HEK293 (cell line): ENCODE measurements at regions not wholly inside any gene's neighbourhood (a gene's known extent, or its start where the extent isn't known, plus 50 kb on each side); places are given as distances from the start of the nearest gene placed in this dataset.

ENCODE experiments used
- CTCF ChIA-PET: fragments of 350-600 bp; formaldehyde crosslinking; extraction: SDS; loops from one replicate; lab custom pipeline; 2021; ENCODE audit warnings: antibody characterized with exemption; lab: Yijun Ruan, JAX
- POLR2A ChIA-PET: fragments of 300-600 bp; formaldehyde crosslinking; extraction: SDS; loops from one replicate; lab custom pipeline; 2020; ENCODE audit warnings: antibody characterized with exemption, inconsistent platforms; lab: Yijun Ruan, JAX
- H3K27ac ChIP-seq: fragments of 200-500 bp; sonication (Bioruptor generic); 2 replicates; pipeline ENCODE4 v1.5.1; 2014; ENCODE audit warnings: low read depth, low read length, control low read depth, inconsistent platforms; ENCODE audit errors: extremely low read depth
- H3K36me3 ChIP-seq, 2 experiments: fragments of 200-500 bp in 1 of 2; sonication (Bioruptor generic) in 1 of 2; 1 replicate in 1 of 2; 2 replicates in 1 of 2; pipeline ENCODE4 v1.5.1; 2014 to 2017; ENCODE audit warnings: inconsistent platforms in 2 of 2, low read length in 2 of 2; ENCODE audit not compliant: control insufficient read depth in 2 of 2, insufficient read depth in 1 of 2
- H3K4me1 ChIP-seq: fragments of 200-500 bp; sonication (Bioruptor generic); 2 replicates; pipeline ENCODE4 v1.5.1; 2014; ENCODE audit warnings: mild to moderate bottlenecking, low read length, inconsistent platforms; ENCODE audit not compliant: control insufficient read depth, insufficient read depth
- H3K4me3 ChIP-seq: 2 replicates; pipeline ENCODE4 v1.5.1; 2011; ENCODE audit warnings: low read depth, mild to moderate bottlenecking, control low read depth, low read length, moderate library complexity
- H3K9me3 ChIP-seq: fragments of 200-500 bp; sonication (Bioruptor generic); 2 replicates; pipeline ENCODE4 v1.5.1; 2014; ENCODE audit warnings: low read depth, low read length, inconsistent platforms; ENCODE audit not compliant: control insufficient read depth, insufficient read depth
- ATF2 ChIP-seq: fragments of 450-650 bp; formaldehyde crosslinking; IDR thresholded peaks from 2 replicates; pipeline ENCODE4 v1.5.1; 2016; ENCODE audit warnings: missing biosample characterization, missing genetic modification characterization, low read depth
- PBX3 ChIP-seq: sonication (generic); formaldehyde crosslinking; IDR thresholded peaks from 2 replicates; pipeline ENCODE4 v1.8.1; 2022; ENCODE audit warnings: mild to moderate bottlenecking, moderate library complexity, missing genetic modification reagents
- PRDM1 ChIP-seq: fragments of 450-650 bp; formaldehyde crosslinking; IDR thresholded peaks from 2 replicates; pipeline ENCODE4; 2016; ENCODE audit warnings: missing biosample characterization, missing genetic modification characterization
- RBAK ChIP-seq: fragments of 450-650 bp; formaldehyde crosslinking; IDR thresholded peaks from 2 replicates; pipeline ENCODE4 v1.5.1; 2016; ENCODE audit warnings: missing biosample characterization, missing genetic modification characterization
- TRIM28 ChIP-seq: IDR thresholded peaks from 2 replicates; pipeline ENCODE4 v1.6.1; 2011; ENCODE audit warnings: low read length, control low read depth, borderline replicate concordance
- ZBTB1 ChIP-seq: fragments of 450-650 bp; formaldehyde crosslinking; IDR thresholded peaks from 2 replicates; pipeline ENCODE4 v1.5.1; 2016; ENCODE audit warnings: missing biosample characterization, missing genetic modification characterization
- ZBTB20 ChIP-seq: fragments of 450-650 bp; formaldehyde crosslinking; IDR thresholded peaks from 2 replicates; pipeline ENCODE4 v1.5.1; 2016; ENCODE audit warnings: missing biosample characterization, missing genetic modification characterization
- ZBTB48 ChIP-seq: fragments of 450-650 bp; formaldehyde crosslinking; IDR thresholded peaks from 2 replicates; pipeline ENCODE4 v1.5.1; 2016; ENCODE audit warnings: missing biosample characterization, missing genetic modification characterization
- ZIC2 ChIP-seq: fragments of 450-650 bp; formaldehyde crosslinking; IDR thresholded peaks from 2 replicates; pipeline ENCODE4 v1.5.1; 2016; ENCODE audit warnings: missing biosample characterization, missing genetic modification characterization
- ZNF114 ChIP-seq: fragments of 450-650 bp; formaldehyde crosslinking; IDR thresholded peaks from 2 replicates; pipeline ENCODE4 v1.5.0; 2017; ENCODE audit warnings: missing biosample characterization, missing genetic modification characterization
- ZNF146 ChIP-seq: fragments of 450-650 bp; formaldehyde crosslinking; IDR thresholded peaks from 2 replicates; pipeline ENCODE4 v1.5.1; 2016; ENCODE audit warnings: missing biosample characterization, missing genetic modification characterization
- ZNF23 ChIP-seq: fragments of 450-650 bp; formaldehyde crosslinking; IDR thresholded peaks from 2 replicates; pipeline ENCODE4 v1.5.1; 2016; ENCODE audit warnings: missing biosample characterization, missing genetic modification characterization, borderline replicate concordance
- ZNF24 ChIP-seq: fragments of 450-650 bp; formaldehyde crosslinking; IDR thresholded peaks from 2 replicates; pipeline ENCODE4 v1.5.1; 2016; ENCODE audit warnings: missing biosample characterization, missing genetic modification characterization
- ZNF280D ChIP-seq: fragments of 450-650 bp; formaldehyde crosslinking; IDR thresholded peaks from 2 replicates; pipeline ENCODE4 v1.5.1; 2016; ENCODE audit warnings: missing biosample characterization, missing genetic modification characterization
- ZNF366 ChIP-seq: fragments of 450-650 bp; formaldehyde crosslinking; conservative IDR thresholded peaks from 2 replicates; pipeline ENCODE4 v1.5.1; 2016; ENCODE audit warnings: missing biosample characterization, missing genetic modification characterization
- ZNF394 ChIP-seq: fragments of 450-650 bp; formaldehyde crosslinking; IDR thresholded peaks from 2 replicates; pipeline ENCODE4 v1.5.1; 2016; ENCODE audit warnings: missing biosample characterization, missing genetic modification characterization, mild to moderate bottlenecking, moderate library complexity, borderline replicate concordance
- ZNF514 ChIP-seq: fragments of 450-650 bp; formaldehyde crosslinking; IDR thresholded peaks from 2 replicates; pipeline ENCODE4 v1.5.1; 2016; ENCODE audit warnings: missing biosample characterization, missing genetic modification characterization
- ZNF529 ChIP-seq: fragments of 450-650 bp; formaldehyde crosslinking; IDR thresholded peaks from 2 replicates; pipeline ENCODE4 v1.5.1; 2017; ENCODE audit warnings: missing genetic modification characterization, missing biosample characterization; ENCODE audit not compliant: insufficient replicate concordance
- ZNF544 ChIP-seq: fragments of 450-650 bp; formaldehyde crosslinking; IDR thresholded peaks from 2 replicates; pipeline ENCODE4 v1.5.0; 2017; ENCODE audit warnings: missing biosample characterization, missing genetic modification characterization
- ZNF549 ChIP-seq: fragments of 450-650 bp; IDR thresholded peaks from 2 replicates; pipeline ENCODE4 v1.5.1; 2018; ENCODE audit warnings: missing biosample characterization, missing genetic modification characterization, mild to moderate bottlenecking, inconsistent platforms, moderate library complexity
- ZNF558 ChIP-seq: fragments of 450-650 bp; formaldehyde crosslinking; IDR thresholded peaks from 2 replicates; pipeline ENCODE4 v1.5.1; 2016; ENCODE audit warnings: missing biosample characterization, missing genetic modification characterization
- ZNF621 ChIP-seq: fragments of 450-650 bp; formaldehyde crosslinking; IDR thresholded peaks from 2 replicates; pipeline ENCODE4 v1.5.1; 2017; ENCODE audit warnings: missing biosample characterization, missing genetic modification characterization
- ZNF677 ChIP-seq: fragments of 450-650 bp; IDR thresholded peaks from 2 replicates; pipeline ENCODE4 v1.5.0; 2018; ENCODE audit warnings: missing biosample characterization, mild to moderate bottlenecking, missing genetic modification characterization, moderate library complexity
- ZSCAN18 ChIP-seq: fragments of 450-650 bp; formaldehyde crosslinking; IDR thresholded peaks from 2 replicates; pipeline ENCODE4 v1.5.1; 2016; ENCODE audit warnings: missing biosample characterization, missing genetic modification characterization
- ZSCAN23 ChIP-seq: fragments of 450-650 bp; formaldehyde crosslinking; IDR thresholded peaks from 2 replicates; pipeline ENCODE4 v1.5.1; 2016; ENCODE audit warnings: missing biosample characterization, missing genetic modification characterization

GRCh38 chr3:124656531-124656930 is 73.7 kb upstream of the UMPS start:
- no peaks in the 10 kb centered on the region for H3K9me3 ChIP-seq
- peaks cover 0 to 4% of the 10 kb centered on the region in 2 experiments; a peak in 1 of 3 replicates for H3K36me3 ChIP-seq
- H3K4me1 ChIP-seq, result no peaks in the 10 kb centered on the region
- ChIA-PET CTCF (no interaction called here), POLR2A (no interaction called here)
- H3K4me3 ChIP-seq, result no peak overlapping the region
- H3K27ac ChIP-seq, result no peak overlapping the region
- no peak for TF ChIP-seq ZBTB20 (tag by site-specific recombination)
- no peak for TF ChIP-seq ZIC2 (tag by site-specific recombination)
- TF ChIP-seq RBAK (tag by site-specific recombination), result no peak
- no peak for TF ChIP-seq ZBTB1 (tag by site-specific recombination)
- TF ChIP-seq PBX3 (CRISPR knock-in tag), result no peak
- no peak for TF ChIP-seq ZNF366
- no peak for TF ChIP-seq ZNF529 (tag by site-specific recombination)
- no peak for TF ChIP-seq ZSCAN23 (tag by site-specific recombination)
- TF ChIP-seq ZNF394, result no peak
- TF ChIP-seq ZBTB48 (tag by site-specific recombination), result no peak
- no peak for TF ChIP-seq ZNF146 (tag by site-specific recombination)
- TF ChIP-seq ATF2 (tag by site-specific recombination), result no peak
- TF ChIP-seq TRIM28, result no peak
- no peak for TF ChIP-seq ZSCAN18 (tag by site-specific recombination)

GRCh38 chr3:124657138-124657537 is 73.1 kb upstream of the UMPS start:
- H3K4me1 ChIP-seq, result no peaks in the 10 kb centered on the region
- TF ChIP-seq ZNF558 (tag by site-specific recombination), result no peak
- TF ChIP-seq PRDM1 (tag by site-specific recombination), result no peak
- no peak for TF ChIP-seq ZNF24
- no peak for TF ChIP-seq ZNF677 (tag by site-specific recombination)
- no peak for TF ChIP-seq ZNF280D (tag by site-specific recombination)
- no peak for TF ChIP-seq ZNF23
- no peak for TF ChIP-seq ZNF544 (tag by site-specific recombination)
- no peak for TF ChIP-seq ZNF621 (tag by site-specific recombination)
- no peak for TF ChIP-seq ZNF514
- TF ChIP-seq ZNF114, result no peak
- no peak for TF ChIP-seq ZNF549 (tag by site-specific recombination)
- TF ChIP-seq, all 188 proteins: peak for 0
- no peaks in the 10 kb centered on the region for H3K9me3 ChIP-seq
- ChIA-PET CTCF (no interaction called here), POLR2A (no interaction called here)
- no peak overlapping the region for H3K4me3 ChIP-seq
- no peak overlapping the region for H3K27ac ChIP-seq
- peaks cover 0 to 4% of the 10 kb centered on the region in 2 experiments; a peak in 1 of 3 replicates for H3K36me3 ChIP-seq
